Renal cortex interstitium (tissue), 11 donors: ENCODE measurements at regions not wholly inside any gene's neighbourhood (a gene's known extent, or its start where the extent isn't known, plus 50 kb on each side); places are given as distances from the start of the nearest gene placed in this dataset.
"Not testable (repeated sequence)": the region's sequence is repeated elsewhere in the genome, so short reads cannot be mapped to it uniquely, and the experiment has no call there.

ENCODE experiments used
- DNase-seq, 11 donors: peaks; one replicate each; pipeline ENCODE4 v3.0.0-alpha.2; 2013; ENCODE audit warnings: low read depth in 9 of 11, low spot score in 4 of 11; ENCODE audit errors: extremely low read depth in 1 of 11

- no peak for DNase-seq
Measured at GRCh38 chr16:80274576-80275191, 266.1 kb upstream of the DYNLRB2 start.

GRCh38 chr16:80273635-80274538 is 266.9 kb upstream of the DYNLRB2 start:
- DNase-seq, result no peak

GRCh38 chr16:80265624-80266306 is 275.0 kb upstream of the DYNLRB2 start:
- DNase-seq, result no peak

- DNase-seq, result no peak
Measured at GRCh38 chr16:80263848-80264694, 276.7 kb upstream of the DYNLRB2 start.

- DNase-seq, result no peak
Measured at GRCh38 chr16:80263181-80263823, 277.5 kb upstream of the DYNLRB2 start.

- no peak for DNase-seq
Measured at GRCh38 chr16:80260906-80261311, 279.9 kb upstream of the DYNLRB2 start.

- no peak for DNase-seq
Measured at GRCh38 chr16:80259290-80259805, 281.4 kb upstream of the DYNLRB2 start.

GRCh38 chr16:80258407-80258806 is 282.4 kb upstream of the DYNLRB2 start:
- DNase-seq, result no peak

GRCh38 chr16:80254970-80255369 is 285.8 kb upstream of the DYNLRB2 start:
- DNase-seq, result no peak

- DNase-seq, result peak in 1 of 11 donors; percentile 36
Measured at GRCh38 chr16:80253741-80254140, 287.1 kb upstream of the DYNLRB2 start.

GRCh38 chr16:80250381-80250780 is 290.4 kb upstream of the DYNLRB2 start:
- no peak for DNase-seq

GRCh38 chr16:80243303-80243702 is 297.5 kb upstream of the DYNLRB2 start:
- DNase-seq, result not testable (repeated sequence)

GRCh38 chr16:80242279-80242678 is 298.5 kb upstream of the DYNLRB2 start:
- not testable (repeated sequence) for DNase-seq

- peak in 10 of 11 donors; percentile 26 to 56 (median 36) for DNase-seq
Measured at GRCh38 chr16:80233097-80233835, 307.5 kb upstream of the DYNLRB2 start.

GRCh38 chr16:80231888-80232287 is 308.9 kb upstream of the DYNLRB2 start:
- no peak for DNase-seq

GRCh38 chr16:80231121-80231520 is 309.7 kb upstream of the DYNLRB2 start:
- DNase-seq, result no peak

GRCh38 chr16:80230328-80231120 is 310.3 kb upstream of the DYNLRB2 start:
- DNase-seq, result no peak
